ENCODE measurements at regions not wholly inside any gene's neighbourhood (a gene's known extent, or its start where the extent isn't known, plus 50 kb on each side); places are given as distances from the start of the nearest gene placed in this dataset.

GRCh38 chr12:68434391-68435298 is 102.5 kb upstream of the MDM1 start:
- 90 to 94% methylated on average over 2 of the region's 2 CpGs for WGBS, 2 donors
- peak overlapping the region in 1 of 4 donors; percentile 66 for H3K27ac ChIP-seq
- intact Hi-C loops (cut with DNase I) = no loop called here
- TF ChIP-seq EP300 (IDR thresholded peaks at IDR 0.05) (no peak), POLR2A (IDR thresholded peaks at IDR 0.05) (no peak), POLR2AphosphoS5 (IDR thresholded peaks at IDR 0.05) (no peak), CTCF (IDR thresholded peaks at IDR 0.05) (no peak)
- H3K27me3 ChIP-seq = no peaks in the 10 kb centered on the region
- no peak overlapping the region for H3K4me3 ChIP-seq
- H3K36me3 ChIP-seq = no peaks in the 10 kb centered on the region
- peaks cover 0 to 3% (median 0%) of the 10 kb centered on the region in 4 donors for H3K9me3 ChIP-seq
- DNase-seq = no peak
- peaks cover 0 to 30% (median 16%) of the 10 kb centered on the region in 4 donors for H3K4me1 ChIP-seq

- no peaks in the 10 kb centered on the region for H3K27me3 ChIP-seq
- H3K27ac ChIP-seq = peak overlapping the region in 1 of 4 donors; percentile 66
- peaks cover 0 to 3% (median 0%) of the 10 kb centered on the region in 4 donors for H3K9me3 ChIP-seq
- no peak overlapping the region for H3K4me3 ChIP-seq
- intact Hi-C loops (cut with DNase I) = no loop called here
- 97 to 100% methylated on average over 1 of the region's 1 CpG for WGBS, 2 donors
- peaks cover 0 to 35% (median 16%) of the 10 kb centered on the region in 4 donors for H3K4me1 ChIP-seq
- no peaks in the 10 kb centered on the region for H3K36me3 ChIP-seq
- DNase-seq = no peak
- TF ChIP-seq POLR2AphosphoS5 (IDR thresholded peaks at IDR 0.05) = no peak
- TF ChIP-seq POLR2A (IDR thresholded peaks at IDR 0.05) = no peak
- no peak for TF ChIP-seq EP300 (IDR thresholded peaks at IDR 0.05)
- no peak for TF ChIP-seq CTCF (IDR thresholded peaks at IDR 0.05)
Measured at GRCh38 chr12:68435299-68435637, 103.1 kb upstream of the MDM1 start.

GRCh38 chr12:68435816-68436215 is 103.7 kb upstream of the MDM1 start:
- no peaks in the 10 kb centered on the region for H3K27me3 ChIP-seq
- H3K4me3 ChIP-seq = no peak overlapping the region
- H3K36me3 ChIP-seq = no peaks in the 10 kb centered on the region
- no peak for TF ChIP-seq EP300 (IDR thresholded peaks at IDR 0.05)
- TF ChIP-seq POLR2A (IDR thresholded peaks at IDR 0.05) = no peak
- TF ChIP-seq POLR2AphosphoS5 (IDR thresholded peaks at IDR 0.05) = no peak
- no peak for TF ChIP-seq CTCF (IDR thresholded peaks at IDR 0.05)
- peak overlapping the region in 2 of 4 donors; percentile 47 to 66 for H3K27ac ChIP-seq
- peaks cover 0 to 35% (median 16%) of the 10 kb centered on the region in 4 donors for H3K4me1 ChIP-seq
- 62 to 83% methylated on average over 2 of the region's 2 CpGs for WGBS, 2 donors
- intact Hi-C loops (cut with DNase I) = no loop called here
- H3K9me3 ChIP-seq = peaks cover 0 to 3% (median 0%) of the 10 kb centered on the region in 4 donors
- no peak for DNase-seq

- 91 to 93% methylated on average over 3 of the region's 3 CpGs for WGBS, 2 donors
- peaks cover 0 to 3% (median 0%) of the 10 kb centered on the region in 4 donors for H3K9me3 ChIP-seq
- no peak overlapping the region for H3K27ac ChIP-seq
- H3K4me3 ChIP-seq = no peak overlapping the region
- intact Hi-C loops (cut with DNase I) = no loop called here
- H3K36me3 ChIP-seq = no peaks in the 10 kb centered on the region
- no peak for TF ChIP-seq POLR2A (IDR thresholded peaks at IDR 0.05)
- no peak for TF ChIP-seq CTCF (IDR thresholded peaks at IDR 0.05)
- TF ChIP-seq EP300 (IDR thresholded peaks at IDR 0.05) = no peak
- no peak for TF ChIP-seq POLR2AphosphoS5 (IDR thresholded peaks at IDR 0.05)
- DNase-seq = no peak
- no peaks in the 10 kb centered on the region for H3K27me3 ChIP-seq
- H3K4me1 ChIP-seq = peaks cover 0 to 14% (median 3%) of the 10 kb centered on the region in 4 donors
Measured at GRCh38 chr12:68438601-68439000, 106.4 kb upstream of the MDM1 start.
